Upper lobe of left lung (tissue), 6 donors: ENCODE measurements at regions not wholly inside any gene's neighbourhood (a gene's known extent, or its start where the extent isn't known, plus 50 kb on each side); places are given as distances from the start of the nearest gene placed in this dataset.

ENCODE experiments used
- ATAC-seq, 2 donors: fragments of 200-7000 bp; cut with Tn5 transposase; one replicate each; pipeline ENCODE4 v1.9.1; 2022; ENCODE audit warnings: mild to moderate bottlenecking in 2 of 2, moderate library complexity in 2 of 2; ENCODE audit not compliant: low FRiP score in 2 of 2
- DNase-seq, 2 donors: peaks; one replicate each; pipeline ENCODE4 v3.0.0-alpha.2; 2019 to 2020
- H3K27ac ChIP-seq, 4 donors: fragments of 200-600 bp; sonication (generic); one replicate each; pipeline ENCODE4 v1.5.1; 2016 to 2019
- H3K27me3 ChIP-seq, 4 donors: fragments of 200-600 bp; sonication (generic); one replicate each; pipeline ENCODE4 v1.5.1; 2017 to 2019
- H3K36me3 ChIP-seq, 4 donors: fragments of 200-600 bp; sonication (generic); one replicate each; pipeline ENCODE4 v1.5.1; 2016 to 2019
- H3K4me1 ChIP-seq, 4 donors: fragments of 200-600 bp; sonication (generic); one replicate each; pipeline ENCODE4 v1.5.1; 2018 to 2019
- H3K4me3 ChIP-seq, 4 donors: fragments of 200-600 bp; sonication (generic); one replicate each; pipeline ENCODE4 v1.5.1; 2017 to 2019; ENCODE audit warnings: mild to moderate bottlenecking in 2 of 4, moderate library complexity in 1 of 4
- H3K9me3 ChIP-seq, 4 donors: fragments of 200-600 bp; sonication (generic); one replicate each; pipeline ENCODE4 v1.5.1; 2018 to 2019
- CTCF ChIP-seq, 6 experiments: fragments of 450-650 bp in 4 of 6; fragments of 200-600 bp in 2 of 6; sonication (generic) in 2 of 6; IDR thresholded peaks; one replicate each; pipeline ENCODE4 v1.5.1; 2016 to 2019; ENCODE audit warnings: antibody characterized with exemption in 6 of 6
- EP300 ChIP-seq, 4 donors: sonication (generic); formaldehyde crosslinking; IDR thresholded peaks; one replicate each; pipeline ENCODE4 v1.5.1; 2017; ENCODE audit warnings: antibody characterized with exemption in 4 of 4, control low read depth in 2 of 4
- POLR2A ChIP-seq, 4 donors: fragments of 450-650 bp; IDR thresholded peaks; one replicate each; pipeline ENCODE4 v1.5.1; 2016 to 2017; ENCODE audit warnings: antibody characterized with exemption in 4 of 4, mild to moderate bottlenecking in 2 of 4
- POLR2AphosphoS5 ChIP-seq, 2 donors: sonication (generic); formaldehyde crosslinking; IDR thresholded peaks; one replicate each; pipeline ENCODE4 v1.5.1; 2017; ENCODE audit warnings: antibody characterized with exemption in 2 of 2
- WGBS, 2 donors: methylation state at CpG; one replicate each; pipeline ENCODE4 v1.1.5; 2017 to 2018; 5-methylcytosine and 5-hydroxymethylcytosine counted together
- donor health status: DM: no; HTN: no; CAD: no; lungs with moderate emphysema.
- donor health status: DM: no; HTN: yes; CAD: no; lungs with severe emphysema.

GRCh38 chr5:93302711-93303110 is 278.3 kb downstream of the NR2F1-AS1 start:
- Histone ChIP-seq H3K4me3 (no peak overlapping the region), H3K27ac (no peak overlapping the region), H3K4me1 (no peaks in the 10 kb centered on the region), H3K9me3 (no peaks in the 10 kb centered on the region), H3K27me3 (no peaks in the 10 kb centered on the region), H3K36me3 (no peaks in the 10 kb centered on the region)
- no peak for TF ChIP-seq POLR2AphosphoS5 (IDR thresholded peaks at IDR 0.05)
- no peak for TF ChIP-seq CTCF (IDR thresholded peaks at IDR 0.05)
- no peak for TF ChIP-seq EP300 (IDR thresholded peaks at IDR 0.05)
- TF ChIP-seq POLR2A (IDR thresholded peaks at IDR 0.05): no peak
- WGBS, 2 donors: 68 to 75% methylated on average over 4 of the region's 4 CpGs
- no peak for DNase-seq
- no peak for ATAC-seq

- Histone ChIP-seq H3K4me1 (no peaks in the 10 kb centered on the region), H3K36me3 (no peaks in the 10 kb centered on the region), H3K4me3 (no peak overlapping the region), H3K27me3 (no peaks in the 10 kb centered on the region), H3K9me3 (no peaks in the 10 kb centered on the region), H3K27ac (no peak overlapping the region)
- DNase-seq: no peak
- no peak for TF ChIP-seq CTCF (IDR thresholded peaks at IDR 0.05)
- ATAC-seq: no peak
Measured at GRCh38 chr5:93300945-93301344, 280.1 kb downstream of the NR2F1-AS1 start.

- Histone ChIP-seq H3K4me1 (no peaks in the 10 kb centered on the region), H3K36me3 (no peaks in the 10 kb centered on the region), H3K9me3 (no peaks in the 10 kb centered on the region), H3K4me3 (no peak overlapping the region), H3K27ac (no peak overlapping the region), H3K27me3 (no peaks in the 10 kb centered on the region)
- 78 to 79% methylated on average over 8 of the region's 8 CpGs for WGBS, 2 donors
- ATAC-seq (no peak), DNase-seq (no peak)
- TF ChIP-seq POLR2A (IDR thresholded peaks at IDR 0.05) (no peak), POLR2AphosphoS5 (IDR thresholded peaks at IDR 0.05) (no peak), CTCF (IDR thresholded peaks at IDR 0.05) (no peak), EP300 (IDR thresholded peaks at IDR 0.05) (no peak)
Measured at GRCh38 chr5:93300309-93300923, 280.6 kb downstream of the NR2F1-AS1 start.

GRCh38 chr5:93299681-93300308 is 281.2 kb downstream of the NR2F1-AS1 start:
- WGBS, 2 donors: 73 to 79% methylated on average over 6 of the region's 6 CpGs
- no peaks in the 10 kb centered on the region for H3K4me1 ChIP-seq
- no peak for DNase-seq
- H3K27me3 ChIP-seq: no peaks in the 10 kb centered on the region
- no peaks in the 10 kb centered on the region for H3K9me3 ChIP-seq
- no peak for TF ChIP-seq POLR2AphosphoS5 (IDR thresholded peaks at IDR 0.05)
- ATAC-seq: no peak
- no peak overlapping the region for H3K4me3 ChIP-seq
- no peaks in the 10 kb centered on the region for H3K36me3 ChIP-seq
- no peak overlapping the region for H3K27ac ChIP-seq

GRCh38 chr5:93297116-93297515 is 283.9 kb downstream of the NR2F1-AS1 start:
- no peak overlapping the region for H3K4me3 ChIP-seq

More at GRCh38 chr5:93297116-93297515, 283.9 kb downstream of the NR2F1-AS1 start:
- DNase-seq (no peak), ATAC-seq (no peak)
- Histone ChIP-seq H3K4me1 (no peaks in the 10 kb centered on the region), H3K27me3 (no peaks in the 10 kb centered on the region), H3K9me3 (no peaks in the 10 kb centered on the region), H3K36me3 (no peaks in the 10 kb centered on the region), H3K27ac (no peak overlapping the region)
- 91 to 93% methylated on average over 2 of the region's 2 CpGs for WGBS, 2 donors
- TF ChIP-seq POLR2AphosphoS5 (IDR thresholded peaks at IDR 0.05): no peak
- no peak for TF ChIP-seq CTCF (IDR thresholded peaks at IDR 0.05)
- TF ChIP-seq POLR2A (IDR thresholded peaks at IDR 0.05): no peak
- no peak for TF ChIP-seq EP300 (IDR thresholded peaks at IDR 0.05)
